ENCODE measurements at regions not wholly inside any gene's neighbourhood (a gene's known extent, or its start where the extent isn't known, plus 50 kb on each side); places are given as distances from the start of the nearest gene placed in this dataset.
"Not testable (repeated sequence)": the region's sequence is repeated elsewhere in the genome, so short reads cannot be mapped to it uniquely, and the experiment has no call there.

- H3F3A ChIP-seq (replicated peaks; ENCODE audit: low read depth); H3K4me1 Mint-ChIP-seq; H3K4me2 ChIP-seq; ATAC-seq; H3K4me3 Mint-ChIP-seq; H3K27me3 ChIP-seq (ENCODE audit: insufficient read depth); H3K27me3 Mint-ChIP-seq (ENCODE audit: insufficient read depth, low read depth, poor library complexity); H3K36me3 Mint-ChIP-seq (ENCODE audit: low read depth); H3K9me2 ChIP-seq (ENCODE audit: insufficient read depth); DNase-seq (ENCODE audit: low spot score); H3K79me2 ChIP-seq (replicated peaks; ENCODE audit: insufficient read depth); H3K4me1 ChIP-seq (ENCODE audit: insufficient read depth); H3K9me3 Mint-ChIP-seq; H3K27ac ChIP-seq (ENCODE audit: low read depth); H3K4me3 ChIP-seq; H3K36me3 ChIP-seq (ENCODE audit: insufficient read depth); H4K20me1 ChIP-seq (replicated peaks; ENCODE audit: insufficient read depth); H3K27ac Mint-ChIP-seq: not testable (repeated sequence)
- H2AFZ ChIP-seq = peak overlapping the region; percentile 5; the same call in 1 of the 2 replicates
- TF ChIP-seq CTCF (conservative IDR thresholded peaks at IDR 0.05; ENCODE audit: low read depth in 2 of 2) = 0 out of 4 replicates have a peak, but pooled peaks of 1 of the 2 experiments have one; percentile 7
These were observed 340.9 kb upstream of the PRKCQ start for GRCh38 chr10:6921026-6921425.

- no peak overlapping the region for H3K4me3 Mint-ChIP-seq
- no peak overlapping the region for H3K27ac ChIP-seq (ENCODE audit: low read depth)
- peaks cover 5% of the 10 kb centered on the region for H3K4me1 Mint-ChIP-seq
- H3K9me3 Mint-ChIP-seq = no peaks in the 10 kb centered on the region; the same call in 1 of the 3 replicates
- H2AFZ ChIP-seq = peak overlapping the region; percentile 5; the same call in 1 of the 2 replicates
- TF ChIP-seq ZNF331 (CRISPR knock-in tag; IDR thresholded peaks at IDR 0.05; ENCODE audit: low read depth) = no peak
- TF ChIP-seq ZNF462 (CRISPR knock-in tag; IDR thresholded peaks at IDR 0.05) = no peak
- peak; percentile 78 to 93 for TF ChIP-seq CTCF (conservative IDR thresholded peaks at IDR 0.05; ENCODE audit: low read depth in 2 of 2)
- H3K36me3 ChIP-seq (ENCODE audit: insufficient read depth) = no peaks in the 10 kb centered on the region
- no peaks in the 10 kb centered on the region; the same call in 1 of the 2 replicates for H3K9me2 ChIP-seq (ENCODE audit: insufficient read depth)
- no peaks in the 10 kb centered on the region; the same call in 2 of the 3 replicates for H3K36me3 Mint-ChIP-seq (ENCODE audit: low read depth)
- no peak overlapping the region for H3K4me3 ChIP-seq
- no peak overlapping the region for H3K4me2 ChIP-seq
- H3K4me1 ChIP-seq (ENCODE audit: insufficient read depth) = peaks cover 8% of the 10 kb centered on the region; the same call in 1 of the 2 replicates
- no peaks in the 10 kb centered on the region for H4K20me1 ChIP-seq (replicated peaks; ENCODE audit: insufficient read depth)
- DNase-seq (ENCODE audit: low spot score) (peak; percentile 92), ATAC-seq (peak; percentile 100)
- no peaks in the 10 kb centered on the region for H3K27me3 ChIP-seq (ENCODE audit: insufficient read depth)
- peaks cover 4% of the 10 kb centered on the region for H3K27me3 Mint-ChIP-seq (ENCODE audit: insufficient read depth, low read depth, poor library complexity)
- H3K27ac Mint-ChIP-seq = no peak overlapping the region
- H3F3A ChIP-seq (replicated peaks; ENCODE audit: low read depth) = no peaks in the 10 kb centered on the region
- H3K79me2 ChIP-seq (replicated peaks; ENCODE audit: insufficient read depth) = no peaks in the 10 kb centered on the region
These were observed 340.3 kb upstream of the PRKCQ start for GRCh38 chr10:6920072-6921019.
